IMR-90 (cell line): ENCODE measurements at regions not wholly inside any gene's neighbourhood (a gene's known extent, or its start where the extent isn't known, plus 50 kb on each side); places are given as distances from the start of the nearest gene placed in this dataset.

Experiments used
- ATAC-seq: fragments of 200-7000 bp; cut with Tn5 transposase; 2 replicates; pipeline ENCODE4 v1.9.1; 2020; ENCODE audit warnings: low read depth, mild to moderate bottlenecking, moderate library complexity
- BruUV-seq: library from RNA; stranded (reverse); fragments of 400-500 nt; replicated peaks from 2 replicates; lab custom pipeline; 2021; lab: Mats Ljungman, UMichigan
- CTCF ChIA-PET: fragments of 300-600 bp; formaldehyde crosslinking; extraction: SDS; loops from one replicate; lab custom pipeline; 2021; ENCODE audit warnings: antibody characterized with exemption; lab: Yijun Ruan, JAX
- POLR2A ChIA-PET: fragments of 300-600 bp; sonication (Branson Sonifier 250); formaldehyde crosslinking; loops from one replicate; lab custom pipeline; 2022; ENCODE audit warnings: antibody characterized with exemption; ENCODE audit not compliant: unreplicated experiment; lab: Charles Lee
- DNase-seq: peaks from one replicate; pipeline ENCODE4 v3.0.0; 2013
- H2AFZ ChIP-seq: replicated peaks from 2 replicates; pipeline ENCODE3; 2013; ENCODE audit warnings: low read length, mild to moderate bottlenecking; ENCODE audit not compliant: poor library complexity
- H2AK5ac ChIP-seq: 2 replicates; pipeline ENCODE4 v1.6.1; 2013; ENCODE audit warnings: low read depth, low read length, inconsistent platforms
- H2AK9ac ChIP-seq: replicated peaks from 2 replicates; pipeline ENCODE3; 2013; ENCODE audit warnings: mild to moderate bottlenecking, low read depth, low read length, moderate library complexity; ENCODE audit not compliant: poor library complexity
- H2BK120ac ChIP-seq: 2 replicates; pipeline ENCODE4 v1.6.1; 2013; ENCODE audit warnings: low read depth, low read length, inconsistent platforms
- H2BK15ac ChIP-seq: 3 replicates; pipeline ENCODE4 v1.6.1; 2013; ENCODE audit warnings: low read depth, low read length, inconsistent platforms
- H2BK20ac ChIP-seq: 2 replicates; pipeline ENCODE4 v1.6.1; 2013; ENCODE audit warnings: low read depth, mild to moderate bottlenecking, inconsistent platforms, low read length, moderate library complexity
- H2BK5ac ChIP-seq: 2 replicates; pipeline ENCODE4 v1.6.1; 2013; ENCODE audit warnings: mild to moderate bottlenecking, low read depth, low read length, inconsistent platforms; ENCODE audit not compliant: poor library complexity, severe bottlenecking
- H3K14ac ChIP-seq: replicated peaks from 2 replicates; pipeline ENCODE4 v1.6.1; 2013; ENCODE audit warnings: low read depth, low read length, inconsistent platforms
- H3K18ac ChIP-seq: 2 replicates; pipeline ENCODE4 v1.6.1; 2013; ENCODE audit warnings: low read depth, low read length, control low read depth
- H3K23ac ChIP-seq: 2 replicates; pipeline ENCODE4 v1.6.1; 2013; ENCODE audit warnings: low read depth, low read length, inconsistent platforms
- H3K27ac ChIP-seq: 2 replicates; pipeline ENCODE4 v1.5.1; 2013; ENCODE audit warnings: mild to moderate bottlenecking, control low read depth, low read length; ENCODE audit not compliant: insufficient read depth
- H3K27me3 ChIP-seq: 2 replicates; pipeline ENCODE4 v1.6.1; 2013; ENCODE audit warnings: low read length; ENCODE audit not compliant: control insufficient read depth, insufficient read depth
- H3K36me3 ChIP-seq: 2 replicates; pipeline ENCODE4 v1.6.1; 2013; ENCODE audit warnings: low read length, mixed read lengths; ENCODE audit not compliant: control insufficient read depth, insufficient read depth
- H3K4ac ChIP-seq: 2 replicates; pipeline ENCODE4 v1.6.1; 2013; ENCODE audit warnings: low read depth, low read length, inconsistent platforms
- H3K4me1 ChIP-seq: 2 replicates; pipeline ENCODE4 v1.6.1; 2013; ENCODE audit warnings: low read length, mixed read lengths; ENCODE audit not compliant: control insufficient read depth, insufficient read depth
- H3K4me2 ChIP-seq: 2 replicates; pipeline ENCODE4 v1.6.1; 2013; ENCODE audit warnings: low read depth, mild to moderate bottlenecking, control low read depth, low read length, moderate library complexity
- H3K4me3 ChIP-seq: 2 replicates; pipeline ENCODE4 v1.5.1; 2013; ENCODE audit warnings: low read depth, mild to moderate bottlenecking, control low read depth, low read length, moderate library complexity; ENCODE audit not compliant: insufficient read depth
- H3K56ac ChIP-seq: 2 replicates; pipeline ENCODE4 v1.6.1; 2013; ENCODE audit warnings: low read length, inconsistent platforms; ENCODE audit not compliant: insufficient read depth; ENCODE audit errors: extremely low read depth
- H3K79me1 ChIP-seq, 2 experiments: 2 replicates each; pipeline ENCODE4 v1.6.1; 2013; ENCODE audit warnings: low read length in 2 of 2, inconsistent platforms in 1 of 2, low read depth in 1 of 2
- H3K9ac ChIP-seq: 2 replicates; pipeline ENCODE4 v1.6.1; 2013; ENCODE audit warnings: low read depth, low read length, control low read depth
- H3K9me1 ChIP-seq: 2 replicates; pipeline ENCODE4 v1.6.1; 2013; ENCODE audit warnings: low read length, inconsistent platforms; ENCODE audit not compliant: insufficient read depth
- H3K9me3 ChIP-seq: 2 replicates; pipeline ENCODE4 v1.6.1; 2013; ENCODE audit warnings: low read length; ENCODE audit not compliant: control insufficient read depth, insufficient read depth
- H4K20me1 ChIP-seq: 2 replicates; pipeline ENCODE4 v1.6.1; 2013; ENCODE audit warnings: low read length, inconsistent platforms; ENCODE audit not compliant: insufficient read depth
- H4K5ac ChIP-seq: 2 replicates; pipeline ENCODE4 v1.6.1; 2013; ENCODE audit warnings: mild to moderate bottlenecking, low read depth, low read length, control low read depth
- H4K8ac ChIP-seq, 2 experiments: 2 replicates each; pipeline ENCODE4 v1.6.1; 2013; ENCODE audit warnings: low read depth in 2 of 2, low read length in 2 of 2, control low read depth in 1 of 2, inconsistent platforms in 1 of 2
- H4K91ac ChIP-seq: 2 replicates; pipeline ENCODE4 v1.6.1; 2013; ENCODE audit warnings: low read depth, low read length, inconsistent platforms; ENCODE audit not compliant: insufficient read depth
- BHLHE40 ChIP-seq: fragments of 150-350 bp; IDR thresholded peaks from 2 replicates; pipeline ENCODE4 v1.6.1; 2016; ENCODE audit warnings: mild to moderate bottlenecking, low read depth, low read length
- CEBPB ChIP-seq: IDR thresholded peaks from 2 replicates; pipeline ENCODE4 v1.6.1; 2012; ENCODE audit warnings: low read depth, low read length, improper control_type of control experiment
- CHD1 ChIP-seq: IDR thresholded peaks from 2 replicates; pipeline ENCODE4 v1.6.1; 2012; ENCODE audit warnings: low read depth, low read length, improper control_type of control experiment
- FOS ChIP-seq: fragments of 150-350 bp; IDR thresholded peaks from 2 replicates; pipeline ENCODE4 v1.6.1; 2016; ENCODE audit warnings: low read depth, low read length
- MAFK ChIP-seq: IDR thresholded peaks from 2 replicates; pipeline ENCODE4 v1.6.1; 2012; ENCODE audit warnings: low read depth, low read length, improper control_type of control experiment
- MAZ ChIP-seq: IDR thresholded peaks from 2 replicates; pipeline ENCODE4 v1.6.1; 2012; ENCODE audit warnings: low read depth, mild to moderate bottlenecking, low read length, improper control_type of control experiment, moderate library complexity, borderline replicate concordance
- MXI1 ChIP-seq: IDR thresholded peaks from 2 replicates; pipeline ENCODE4 v1.6.1; 2012; ENCODE audit warnings: low read depth, mild to moderate bottlenecking, low read length, moderate library complexity, borderline replicate concordance
- NFE2L2 ChIP-seq: fragments of 150-350 bp; IDR thresholded peaks from 2 replicates; pipeline ENCODE4 v1.6.1; 2016; ENCODE audit warnings: low read depth, mild to moderate bottlenecking, low read length
- POLR2A ChIP-seq: IDR thresholded peaks from 2 replicates; pipeline ENCODE4 v1.6.1; 2012; ENCODE audit warnings: mild to moderate bottlenecking, low read depth, low read length
- RAD21 ChIP-seq: IDR thresholded peaks from 2 replicates; pipeline ENCODE4 v1.6.1; 2012; ENCODE audit warnings: low read length, improper control_type of control experiment
- RCOR1 ChIP-seq: IDR thresholded peaks from 2 replicates; pipeline ENCODE4 v1.6.1; 2012; ENCODE audit warnings: mild to moderate bottlenecking, low read length, improper control_type of control experiment; ENCODE audit not compliant: insufficient replicate concordance
- RFX5 ChIP-seq: IDR thresholded peaks from 2 replicates; pipeline ENCODE4 v1.8.0; 2012; ENCODE audit warnings: low read depth, mild to moderate bottlenecking, low read length, moderate library complexity
- SMC3 ChIP-seq: fragments of 150-350 bp; IDR thresholded peaks from 2 replicates; pipeline ENCODE4 v1.6.1; 2016; ENCODE audit warnings: low read depth, mild to moderate bottlenecking, antibody characterized with exemption, low read length, moderate library complexity
- WGBS, 2 experiments: methylation state at CpG; one replicate each; pipeline versions ENCODE4 v1.1.5 to v1.1.7; 2013; ENCODE audit warnings: missing lambda C conversion rate in 2 of 2; ENCODE audit not compliant: insufficient read length in 1 of 2; ENCODE audit errors: extremely low coverage in 2 of 2; 5-methylcytosine and 5-hydroxymethylcytosine counted together
- dilution Hi-C: fragments of 300-500 bp; cut with HindIII; formaldehyde crosslinking; loops from one replicate; pipeline ENCODE4 v1.14.3; 2018; ENCODE audit warnings: low sequenced_read_pairs; ENCODE audit not compliant: unreplicated experiment
- in situ Hi-C: fragments of 300-500 bp; cut with MboI; formaldehyde crosslinking; loops from 3 replicates; pipeline ENCODE4 v1.14.3; 2019; ENCODE audit warnings: low sequenced_read_pairs, inconsistent platforms, mixed read lengths
- intact Hi-C: fragments of 100-400 bp; cut with micrococcal nuclease; formaldehyde crosslinking; loops from 2 replicates; pipeline ENCODE4 v1.10.0; 2022
- TF ChIP-seq, protein P1 (sequence below): fragments of 150-350 bp; IDR thresholded peaks from 2 replicates; pipeline ENCODE4 v1.6.1; 2016; ENCODE audit warnings: low read depth, mild to moderate bottlenecking, low read length, moderate library complexity, borderline replicate concordance
- TF ChIP-seq, protein P2 (sequence below): fragments of 150-350 bp; IDR thresholded peaks from 2 replicates; pipeline ENCODE4 v1.6.1; 2017; ENCODE audit warnings: mild to moderate bottlenecking, antibody characterized with exemption, low read length, low read depth
- TF ChIP-seq, protein P3 (sequence below): conservative IDR thresholded peaks from 2 replicates; pipeline ENCODE4 v1.5.1; 2012; ENCODE audit warnings: mild to moderate bottlenecking, low read depth, low read length, improper control_type of control experiment

DNA sequence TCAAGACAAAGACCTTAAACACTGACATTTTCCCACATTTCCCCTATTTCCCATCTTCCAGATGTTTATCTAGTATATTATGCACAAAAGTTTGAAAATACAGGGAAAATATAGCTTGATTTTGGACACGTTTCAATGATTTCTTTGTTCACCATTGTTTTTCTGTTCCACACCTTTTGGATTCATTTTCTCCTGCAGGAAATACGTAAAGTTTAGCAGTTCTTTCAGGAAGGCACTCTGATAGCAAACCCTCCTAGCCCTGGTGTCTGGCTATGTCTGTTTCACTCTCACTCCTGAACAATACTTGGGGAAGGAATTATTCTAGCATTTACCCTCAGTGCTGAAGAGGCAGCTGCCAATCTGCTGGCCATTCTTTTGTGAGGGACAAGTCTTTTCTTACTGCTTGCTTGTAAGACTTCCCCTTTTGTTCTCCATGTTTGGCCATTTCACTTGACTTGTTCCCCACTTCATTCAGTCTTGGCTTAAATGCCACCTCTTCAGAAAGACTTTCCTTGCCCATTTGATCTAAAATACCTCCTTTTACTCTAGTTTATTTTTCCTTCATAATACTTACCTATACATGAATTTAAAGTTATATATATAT lies 195.4 kb downstream of the RNF152 start:
- ChIA-PET CTCF (no interaction called here), POLR2A (no interaction called here)
- H3K14ac ChIP-seq: no peak overlapping the region
- H3K9me1 ChIP-seq: no peaks in the 10 kb centered on the region
- H3K9ac ChIP-seq: no peak overlapping the region
- H2BK5ac ChIP-seq: no peak overlapping the region
- no peak overlapping the region for H3K23ac ChIP-seq
- no peaks in the 10 kb centered on the region for H3K36me3 ChIP-seq
- in situ Hi-C loops (no loop called here), intact Hi-C loops (no loop called here), dilution Hi-C loops (no loop called here)
- H3K4ac ChIP-seq: no peak overlapping the region
- H3K27me3 ChIP-seq: no peaks in the 10 kb centered on the region
- H3K4me2 ChIP-seq: no peak overlapping the region
- no peaks in the 10 kb centered on the region for H3K79me1 ChIP-seq
- H4K20me1 ChIP-seq: no peaks in the 10 kb centered on the region
- no peak overlapping the region for H4K91ac ChIP-seq
- no CpG with 5 or more reads among the region's 2 CpGs for WGBS, 2 experiments
- H2BK20ac ChIP-seq: no peak overlapping the region
- H2BK15ac ChIP-seq: no peak overlapping the region
- no peak for TF ChIP-seq RCOR1
- no peak for TF ChIP-seq POLR2A
- TF ChIP-seq MAFK: no peak
- TF ChIP-seq, protein P1, sequence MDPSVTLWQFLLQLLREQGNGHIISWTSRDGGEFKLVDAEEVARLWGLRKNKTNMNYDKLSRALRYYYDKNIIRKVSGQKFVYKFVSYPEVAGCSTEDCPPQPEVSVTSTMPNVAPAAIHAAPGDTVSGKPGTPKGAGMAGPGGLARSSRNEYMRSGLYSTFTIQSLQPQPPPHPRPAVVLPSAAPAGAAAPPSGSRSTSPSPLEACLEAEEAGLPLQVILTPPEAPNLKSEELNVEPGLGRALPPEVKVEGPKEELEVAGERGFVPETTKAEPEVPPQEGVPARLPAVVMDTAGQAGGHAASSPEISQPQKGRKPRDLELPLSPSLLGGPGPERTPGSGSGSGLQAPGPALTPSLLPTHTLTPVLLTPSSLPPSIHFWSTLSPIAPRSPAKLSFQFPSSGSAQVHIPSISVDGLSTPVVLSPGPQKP: no peak
- no peak for TF ChIP-seq MXI1
- TF ChIP-seq NFE2L2: no peak
- no peak for TF ChIP-seq RFX5
- no peak for TF ChIP-seq CHD1
- TF ChIP-seq, protein P2, sequence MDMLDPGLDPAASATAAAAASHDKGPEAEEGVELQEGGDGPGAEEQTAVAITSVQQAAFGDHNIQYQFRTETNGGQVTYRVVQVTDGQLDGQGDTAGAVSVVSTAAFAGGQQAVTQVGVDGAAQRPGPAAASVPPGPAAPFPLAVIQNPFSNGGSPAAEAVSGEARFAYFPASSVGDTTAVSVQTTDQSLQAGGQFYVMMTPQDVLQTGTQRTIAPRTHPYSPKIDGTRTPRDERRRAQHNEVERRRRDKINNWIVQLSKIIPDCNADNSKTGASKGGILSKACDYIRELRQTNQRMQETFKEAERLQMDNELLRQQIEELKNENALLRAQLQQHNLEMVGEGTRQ: no peak
- TF ChIP-seq CEBPB: no peak
- TF ChIP-seq, protein P3, sequence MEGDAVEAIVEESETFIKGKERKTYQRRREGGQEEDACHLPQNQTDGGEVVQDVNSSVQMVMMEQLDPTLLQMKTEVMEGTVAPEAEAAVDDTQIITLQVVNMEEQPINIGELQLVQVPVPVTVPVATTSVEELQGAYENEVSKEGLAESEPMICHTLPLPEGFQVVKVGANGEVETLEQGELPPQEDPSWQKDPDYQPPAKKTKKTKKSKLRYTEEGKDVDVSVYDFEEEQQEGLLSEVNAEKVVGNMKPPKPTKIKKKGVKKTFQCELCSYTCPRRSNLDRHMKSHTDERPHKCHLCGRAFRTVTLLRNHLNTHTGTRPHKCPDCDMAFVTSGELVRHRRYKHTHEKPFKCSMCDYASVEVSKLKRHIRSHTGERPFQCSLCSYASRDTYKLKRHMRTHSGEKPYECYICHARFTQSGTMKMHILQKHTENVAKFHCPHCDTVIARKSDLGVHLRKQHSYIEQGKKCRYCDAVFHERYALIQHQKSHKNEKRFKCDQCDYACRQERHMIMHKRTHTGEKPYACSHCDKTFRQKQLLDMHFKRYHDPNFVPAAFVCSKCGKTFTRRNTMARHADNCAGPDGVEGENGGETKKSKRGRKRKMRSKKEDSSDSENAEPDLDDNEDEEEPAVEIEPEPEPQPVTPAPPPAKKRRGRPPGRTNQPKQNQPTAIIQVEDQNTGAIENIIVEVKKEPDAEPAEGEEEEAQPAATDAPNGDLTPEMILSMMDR: no peak
- no peak for TF ChIP-seq FOS
- no peak for TF ChIP-seq RAD21
- TF ChIP-seq BHLHE40: no peak
- TF ChIP-seq SMC3: no peak
- TF ChIP-seq MAZ: no peak
- no peak overlapping the region for H4K8ac ChIP-seq
- no peaks in the 10 kb centered on the region for H3K9me3 ChIP-seq
- DNase-seq: no peak
- H3K18ac ChIP-seq: no peak overlapping the region
- no peak overlapping the region for H2AK5ac ChIP-seq
- no TSS peak for BruUV-seq
- no peak overlapping the region for H4K5ac ChIP-seq
- H2BK120ac ChIP-seq: no peak overlapping the region
- no peak overlapping the region for H3K27ac ChIP-seq
- ATAC-seq: no peak
- no peak overlapping the region for H2AK9ac ChIP-seq
- no peak overlapping the region for H3K4me3 ChIP-seq
- no peak overlapping the region for H3K56ac ChIP-seq
- H3K4me1 ChIP-seq: peaks cover 3% of the 10 kb centered on the region
- no peak overlapping the region for H2AFZ ChIP-seq
